ENCODE measurements at regions not wholly inside any gene's neighbourhood (a gene's known extent, or its start where the extent isn't known, plus 50 kb on each side); places are given as distances from the start of the nearest gene placed in this dataset.

GRCh38 chr10:10513067-10513466 is 504.6 kb upstream of the CELF2 start:
- Histone ChIP-seq H2AFZ (ENCODE audit: low read depth, low read length, severe bottlenecking) (no peak overlapping the region), H3K9me3 (ENCODE audit: insufficient read depth, low read length) (no peaks in the 10 kb centered on the region), H3K9me2 (replicated peaks; ENCODE audit: insufficient read depth, low read length) (no peaks in the 10 kb centered on the region), H3K79me2 (ENCODE audit: insufficient read depth, low read length) (no peaks in the 10 kb centered on the region), H3K4me2 (ENCODE audit: low read depth, low read length, poor library complexity, severe bottlenecking) (no peak overlapping the region), H4K20me1 (ENCODE audit: low read depth, low read length) (no peaks in the 10 kb centered on the region), H3K4me3 (ENCODE audit: insufficient read depth, low read length, poor library complexity, severe bottlenecking) (no peak overlapping the region), H3K36me3 (ENCODE audit: low read length) (no peaks in the 10 kb centered on the region), H3F3A (ENCODE audit: insufficient read depth) (no peaks in the 10 kb centered on the region), H3K27me3 (ENCODE audit: low read length) (no peaks in the 10 kb centered on the region), H3K27ac (ENCODE audit: low read depth, low read length) (no peak overlapping the region), H3K9ac (ENCODE audit: low read length) (no peak overlapping the region)
- no peak for TF ChIP-seq CTCF (IDR thresholded peaks at IDR 0.05; ENCODE audit: insufficient read depth, low read length, poor library complexity, severe bottlenecking)
- TF ChIP-seq EZH2phosphoT487 (conservative IDR thresholded peaks at IDR 0.05; ENCODE audit: low read length): no peak

- no peak overlapping the region for H3K27ac ChIP-seq (ENCODE audit: low read depth, low read length)
- no peaks in the 10 kb centered on the region for H3K9me2 ChIP-seq (replicated peaks; ENCODE audit: insufficient read depth, low read length)
- H3K79me2 ChIP-seq (ENCODE audit: insufficient read depth, low read length): no peaks in the 10 kb centered on the region
- no peak overlapping the region for H3K9ac ChIP-seq (ENCODE audit: low read length)
- H3K9me3 ChIP-seq (ENCODE audit: insufficient read depth, low read length): no peaks in the 10 kb centered on the region
- no peaks in the 10 kb centered on the region for H4K20me1 ChIP-seq (ENCODE audit: low read depth, low read length)
- H2AFZ ChIP-seq (ENCODE audit: low read depth, low read length, severe bottlenecking): no peak overlapping the region
- no peaks in the 10 kb centered on the region for H3K27me3 ChIP-seq (ENCODE audit: low read length)
- H3K36me3 ChIP-seq (ENCODE audit: low read length): no peaks in the 10 kb centered on the region
- no peaks in the 10 kb centered on the region for H3F3A ChIP-seq (ENCODE audit: insufficient read depth)
- TF ChIP-seq EZH2phosphoT487 (conservative IDR thresholded peaks at IDR 0.05; ENCODE audit: low read length) (no peak), CTCF (IDR thresholded peaks at IDR 0.05; ENCODE audit: insufficient read depth, low read length, poor library complexity, severe bottlenecking) (no peak)
- H3K4me3 ChIP-seq (ENCODE audit: insufficient read depth, low read length, poor library complexity, severe bottlenecking): no peak overlapping the region
- H3K4me2 ChIP-seq (ENCODE audit: low read depth, low read length, poor library complexity, severe bottlenecking): no peak overlapping the region
Observed at GRCh38 chr10:10513898-10514297, 503.8 kb upstream of the CELF2 start.

- no peaks in the 10 kb centered on the region for H3F3A ChIP-seq (ENCODE audit: insufficient read depth)
- no peaks in the 10 kb centered on the region for H3K36me3 ChIP-seq (ENCODE audit: low read length)
Observed at GRCh38 chr10:10514797-10515196, 502.9 kb upstream of the CELF2 start.

More at GRCh38 chr10:10514797-10515196, 502.9 kb upstream of the CELF2 start:
- H2AFZ ChIP-seq (ENCODE audit: low read depth, low read length, severe bottlenecking): no peak overlapping the region
- H3K9me3 ChIP-seq (ENCODE audit: insufficient read depth, low read length): no peaks in the 10 kb centered on the region
- no peaks in the 10 kb centered on the region for H3K27me3 ChIP-seq (ENCODE audit: low read length)
- no peak overlapping the region for H3K9ac ChIP-seq (ENCODE audit: low read length)
- no peaks in the 10 kb centered on the region for H3K79me2 ChIP-seq (ENCODE audit: insufficient read depth, low read length)
- H3K4me2 ChIP-seq (ENCODE audit: low read depth, low read length, poor library complexity, severe bottlenecking): no peak overlapping the region
- no peaks in the 10 kb centered on the region for H3K9me2 ChIP-seq (replicated peaks; ENCODE audit: insufficient read depth, low read length)
- TF ChIP-seq EZH2phosphoT487 (conservative IDR thresholded peaks at IDR 0.05; ENCODE audit: low read length) (no peak), CTCF (IDR thresholded peaks at IDR 0.05; ENCODE audit: insufficient read depth, low read length, poor library complexity, severe bottlenecking) (no peak)
- H3K27ac ChIP-seq (ENCODE audit: low read depth, low read length): no peak overlapping the region
- no peak overlapping the region for H3K4me3 ChIP-seq (ENCODE audit: insufficient read depth, low read length, poor library complexity, severe bottlenecking)
- no peaks in the 10 kb centered on the region for H4K20me1 ChIP-seq (ENCODE audit: low read depth, low read length)
